Adrenal gland (tissue), 5 donors: ENCODE measurements at regions not wholly inside any gene's neighbourhood (a gene's known extent, or its start where the extent isn't known, plus 50 kb on each side); places are given as distances from the start of the nearest gene placed in this dataset.

Experiments
- POLR2A ChIP-seq, 2 donors: fragments of 450-650 bp; IDR thresholded peaks; one replicate each; pipeline ENCODE4 v1.6.1; 2017; ENCODE audit warnings: antibody characterized with exemption in 2 of 2, mild to moderate bottlenecking in 2 of 2, moderate library complexity in 1 of 2
- TF ChIP-seq, protein P1 (sequence below), 6 experiments: fragments of 450-650 bp in 4 of 6; fragments of 200-600 bp in 2 of 6; sonication (generic) in 1 of 6; IDR thresholded peaks; 1 replicate in 5 of 6; 2 replicates in 1 of 6; pipeline versions ENCODE4 v1.5.1 to v1.8.0; 2016 to 2021; ENCODE audit warnings: antibody characterized with exemption in 6 of 6, mild to moderate bottlenecking in 2 of 6, moderate library complexity in 1 of 6
- donor health status: DM: no; HTN: no; CAD: no.

- TF ChIP-seq, protein P1, sequence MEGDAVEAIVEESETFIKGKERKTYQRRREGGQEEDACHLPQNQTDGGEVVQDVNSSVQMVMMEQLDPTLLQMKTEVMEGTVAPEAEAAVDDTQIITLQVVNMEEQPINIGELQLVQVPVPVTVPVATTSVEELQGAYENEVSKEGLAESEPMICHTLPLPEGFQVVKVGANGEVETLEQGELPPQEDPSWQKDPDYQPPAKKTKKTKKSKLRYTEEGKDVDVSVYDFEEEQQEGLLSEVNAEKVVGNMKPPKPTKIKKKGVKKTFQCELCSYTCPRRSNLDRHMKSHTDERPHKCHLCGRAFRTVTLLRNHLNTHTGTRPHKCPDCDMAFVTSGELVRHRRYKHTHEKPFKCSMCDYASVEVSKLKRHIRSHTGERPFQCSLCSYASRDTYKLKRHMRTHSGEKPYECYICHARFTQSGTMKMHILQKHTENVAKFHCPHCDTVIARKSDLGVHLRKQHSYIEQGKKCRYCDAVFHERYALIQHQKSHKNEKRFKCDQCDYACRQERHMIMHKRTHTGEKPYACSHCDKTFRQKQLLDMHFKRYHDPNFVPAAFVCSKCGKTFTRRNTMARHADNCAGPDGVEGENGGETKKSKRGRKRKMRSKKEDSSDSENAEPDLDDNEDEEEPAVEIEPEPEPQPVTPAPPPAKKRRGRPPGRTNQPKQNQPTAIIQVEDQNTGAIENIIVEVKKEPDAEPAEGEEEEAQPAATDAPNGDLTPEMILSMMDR (IDR thresholded peaks at IDR 0.05): no peak
- no peak for TF ChIP-seq POLR2A (IDR thresholded peaks at IDR 0.05)
Measured at GRCh38 chr22:44411226-44412135, 86.6 kb downstream of the RTL6 start.
